Skeletal muscle tissue (tissue), 3 donors: ENCODE measurements at regions not wholly inside any gene's neighbourhood (a gene's known extent, or its start where the extent isn't known, plus 50 kb on each side); places are given as distances from the start of the nearest gene placed in this dataset.
"Not testable (repeated sequence)": the region's sequence is repeated elsewhere in the genome, so short reads cannot be mapped to it uniquely, and the experiment has no call there.

Experiments
- H3K27ac ChIP-seq: one replicate; pipeline ENCODE4 v1.7.0; 2013; ENCODE audit warnings: mild to moderate bottlenecking, low read depth, low read length, inconsistent platforms
- H3K27me3 ChIP-seq, 3 donors: one replicate each; pipeline ENCODE4 v1.7.0; 2013; ENCODE audit warnings: low read length in 3 of 3; ENCODE audit not compliant: control insufficient read depth in 3 of 3, insufficient read depth in 3 of 3
- H3K36me3 ChIP-seq, 3 donors: one replicate each; pipeline ENCODE4 v1.7.0; 2013; ENCODE audit warnings: low read length in 3 of 3; ENCODE audit not compliant: control insufficient read depth in 3 of 3, insufficient read depth in 3 of 3
- H3K4me1 ChIP-seq, 3 donors: one replicate each; pipeline ENCODE4 v1.7.0; 2013; ENCODE audit warnings: low read length in 3 of 3, mild to moderate bottlenecking in 3 of 3; ENCODE audit not compliant: control insufficient read depth in 3 of 3, insufficient read depth in 3 of 3
- H3K4me3 ChIP-seq, 3 donors: one replicate each; pipeline ENCODE4 v1.7.0; 2013; ENCODE audit warnings: low read length in 3 of 3
- H3K9ac ChIP-seq, 3 donors: one replicate each; pipeline ENCODE4 v1.7.0; 2013; ENCODE audit warnings: low read length in 3 of 3, mild to moderate bottlenecking in 3 of 3, moderate library complexity in 2 of 3, low read depth in 1 of 3
- H3K9me3 ChIP-seq, 3 donors: one replicate each; pipeline ENCODE4 v1.7.0; 2013; ENCODE audit warnings: low read length in 3 of 3; ENCODE audit not compliant: control insufficient read depth in 3 of 3
- donor health status: Osteomylitis.

GRCh38 chr6:160889148-160889547 is 102.4 kb upstream of the MAP3K4 start:
- not testable (repeated sequence) for H3K9ac ChIP-seq, H3K36me3 ChIP-seq, H3K27ac ChIP-seq, H3K9me3 ChIP-seq, H3K27me3 ChIP-seq, H3K4me3 ChIP-seq, H3K4me1 ChIP-seq

GRCh38 chr6:160891690-160892089 is 99.9 kb upstream of the MAP3K4 start:
- H3K9ac ChIP-seq, result no peak overlapping the region
- no peaks in the 10 kb centered on the region for H3K36me3 ChIP-seq
- no peak overlapping the region for H3K27ac ChIP-seq
- no peaks in the 10 kb centered on the region for H3K9me3 ChIP-seq
- H3K27me3 ChIP-seq, result no peaks in the 10 kb centered on the region
- H3K4me1 ChIP-seq, result no peaks in the 10 kb centered on the region
- no peak overlapping the region for H3K4me3 ChIP-seq

- H3K27me3 ChIP-seq, result no peaks in the 10 kb centered on the region
- H3K4me3 ChIP-seq, result no peak overlapping the region
- H3K27ac ChIP-seq, result no peak overlapping the region
- no peaks in the 10 kb centered on the region for H3K9me3 ChIP-seq
- H3K36me3 ChIP-seq, result no peaks in the 10 kb centered on the region
- H3K4me1 ChIP-seq, result no peaks in the 10 kb centered on the region
- H3K9ac ChIP-seq, result no peak overlapping the region
Observed at GRCh38 chr6:160895562-160895961, 96.0 kb upstream of the MAP3K4 start.

- no peaks in the 10 kb centered on the region for H3K4me1 ChIP-seq
- H3K9me3 ChIP-seq, result no peaks in the 10 kb centered on the region
- H3K36me3 ChIP-seq, result no peaks in the 10 kb centered on the region
- H3K27me3 ChIP-seq, result no peaks in the 10 kb centered on the region
- no peak overlapping the region for H3K4me3 ChIP-seq
- no peak overlapping the region for H3K9ac ChIP-seq
- no peak overlapping the region for H3K27ac ChIP-seq
Observed at GRCh38 chr6:160899671-160900430, 91.7 kb upstream of the MAP3K4 start.

- Histone ChIP-seq H3K9me3 (peaks cover 0 to 5% (median 3%) of the 10 kb centered on the region in 3 donors), H3K9ac (no peak overlapping the region), H3K4me1 (no peaks in the 10 kb centered on the region), H3K27me3 (no peaks in the 10 kb centered on the region), H3K27ac (no peak overlapping the region), H3K4me3 (no peak overlapping the region), H3K36me3 (no peaks in the 10 kb centered on the region)
Observed at GRCh38 chr6:160911949-160912348, 79.6 kb upstream of the MAP3K4 start.

GRCh38 chr6:160912411-160912810 is 79.2 kb upstream of the MAP3K4 start:
- H3K36me3 ChIP-seq, result no peaks in the 10 kb centered on the region
- H3K9me3 ChIP-seq, result peaks cover 0 to 5% (median 3%) of the 10 kb centered on the region in 3 donors
- H3K4me1 ChIP-seq, result no peaks in the 10 kb centered on the region
- H3K9ac ChIP-seq, result no peak overlapping the region
- H3K27me3 ChIP-seq, result no peaks in the 10 kb centered on the region
- no peak overlapping the region for H3K27ac ChIP-seq
- H3K4me3 ChIP-seq, result no peak overlapping the region

- H3K9ac ChIP-seq, result no peak overlapping the region
Observed at GRCh38 chr6:160917572-160917971, 74.0 kb upstream of the MAP3K4 start.

GRCh38 chr6:160919723-160920440 is 71.7 kb upstream of the MAP3K4 start:
- Histone ChIP-seq H3K36me3 (no peaks in the 10 kb centered on the region), H3K4me3 (no peak overlapping the region), H3K27me3 (no peaks in the 10 kb centered on the region), H3K27ac (no peak overlapping the region), H3K9ac (no peak overlapping the region), H3K9me3 (peaks cover 0 to 3% (median 0%) of the 10 kb centered on the region in 3 donors), H3K4me1 (no peaks in the 10 kb centered on the region)

More at GRCh38 chr6:160917572-160917971, 74.0 kb upstream of the MAP3K4 start:
- Histone ChIP-seq H3K9me3 (peaks cover 0 to 3% (median 3%) of the 10 kb centered on the region in 3 donors), H3K27me3 (no peaks in the 10 kb centered on the region), H3K4me1 (no peaks in the 10 kb centered on the region), H3K36me3 (no peaks in the 10 kb centered on the region), H3K27ac (no peak overlapping the region), H3K4me3 (no peak overlapping the region)

- no peak overlapping the region for H3K27ac ChIP-seq
- H3K36me3 ChIP-seq, result no peaks in the 10 kb centered on the region
- H3K27me3 ChIP-seq, result peaks cover 0 to 2% (median 0%) of the 10 kb centered on the region in 3 donors
- H3K9me3 ChIP-seq, result peaks cover 0 to 3% (median 0%) of the 10 kb centered on the region in 3 donors
- H3K9ac ChIP-seq, result no peak overlapping the region
- H3K4me3 ChIP-seq, result no peak overlapping the region
- H3K4me1 ChIP-seq, result no peaks in the 10 kb centered on the region
Observed at GRCh38 chr6:160921095-160921494, 70.5 kb upstream of the MAP3K4 start.
